GM23338 (cell line): ENCODE measurements at regions not wholly inside any gene's neighbourhood (a gene's known extent, or its start where the extent isn't known, plus 50 kb on each side); places are given as distances from the start of the nearest gene placed in this dataset.

Experiments used
- ATAC-seq: fragments of 200-7000 bp; cut with Tn5 transposase; 3 replicates; pipeline ENCODE4 v1.9.1; 2020
- DNase-seq: peaks from one replicate; pipeline ENCODE4 v3.0.0-alpha.2; 2015; ENCODE audit warnings: low spot score
- H2AFZ ChIP-seq: fragments of 200-600 bp; sonication (generic); 2 replicates; pipeline ENCODE4 v1.8.0; 2016; ENCODE audit warnings: antibody characterized with exemption, mild to moderate bottlenecking, moderate library complexity
- H3F3A ChIP-seq: fragments of 200-600 bp; sonication (generic); replicated peaks from 2 replicates; pipeline ENCODE4 v1.8.0; 2017; ENCODE audit warnings: antibody characterized with exemption, mixed run types, low read depth
- H3K27ac ChIP-seq: fragments of 200-600 bp; sonication (generic); 2 replicates; pipeline ENCODE4 v1.6.1; 2016; ENCODE audit warnings: low read depth
- H3K27me3 ChIP-seq: fragments of 200-600 bp; sonication (generic); 2 replicates; pipeline ENCODE4 v1.8.0; 2016; ENCODE audit warnings: mild to moderate bottlenecking, mixed run types, moderate library complexity; ENCODE audit not compliant: insufficient read depth
- H3K36me3 ChIP-seq: fragments of 200-600 bp; sonication (generic); 2 replicates; pipeline ENCODE4 v1.8.0; 2016; ENCODE audit warnings: mild to moderate bottlenecking; ENCODE audit not compliant: insufficient read depth
- H3K4me1 ChIP-seq: fragments of 200-600 bp; sonication (generic); 2 replicates; pipeline ENCODE4 v1.8.0; 2016; ENCODE audit warnings: mild to moderate bottlenecking, moderate library complexity; ENCODE audit not compliant: insufficient read depth
- H3K4me2 ChIP-seq: fragments of 200-600 bp; sonication (generic); 2 replicates; pipeline ENCODE4 v1.7.1; 2017; ENCODE audit warnings: mixed run types
- H3K4me3 ChIP-seq: fragments of 200-600 bp; sonication (generic); 2 replicates; pipeline ENCODE4 v1.6.1; 2016; ENCODE audit warnings: mixed run types
- H3K79me2 ChIP-seq: fragments of 200-600 bp; sonication (generic); replicated peaks from 2 replicates; pipeline ENCODE4 v1.8.0; 2017; ENCODE audit warnings: mild to moderate bottlenecking; ENCODE audit not compliant: insufficient read depth
- H3K9me2 ChIP-seq: fragments of 200-600 bp; sonication (generic); 2 replicates; pipeline ENCODE4 v1.8.0; 2017; ENCODE audit not compliant: insufficient read depth
- H4K20me1 ChIP-seq: fragments of 200-600 bp; sonication (generic); replicated peaks from 2 replicates; pipeline ENCODE4 v1.8.0; 2017; ENCODE audit warnings: mild to moderate bottlenecking; ENCODE audit not compliant: insufficient read depth
- H3K27ac Mint-ChIP-seq: 2 replicates; pipeline ENCODE4 v1.8.0; 2020; ENCODE audit warnings: inconsistent platforms, mild to moderate bottlenecking, moderate library complexity, mixed read lengths
- H3K27me3 Mint-ChIP-seq: 3 replicates; pipeline ENCODE4 v1.8.0; 2022; ENCODE audit warnings: low read depth, mild to moderate bottlenecking, moderate library complexity, mixed read lengths, inconsistent platforms; ENCODE audit not compliant: insufficient read depth, poor library complexity
- H3K36me3 Mint-ChIP-seq: 3 replicates; pipeline ENCODE4 v1.8.0; 2021; ENCODE audit warnings: low read depth, mild to moderate bottlenecking, inconsistent platforms, moderate library complexity, mixed read lengths
- H3K4me1 Mint-ChIP-seq: 3 replicates; pipeline ENCODE4 v1.8.0; 2020; ENCODE audit warnings: mild to moderate bottlenecking, inconsistent platforms, mixed read lengths
- H3K4me3 Mint-ChIP-seq: 3 replicates; pipeline ENCODE4 v1.8.0; 2021; ENCODE audit warnings: moderate library complexity, mild to moderate bottlenecking, inconsistent platforms, mixed read lengths
- H3K9me3 Mint-ChIP-seq: 3 replicates; pipeline ENCODE4 v1.8.0; 2020; ENCODE audit warnings: moderate library complexity, mild to moderate bottlenecking, inconsistent platforms, mixed read lengths
- CREB1 ChIP-seq: fragments of 250-450 bp; sonication (Bioruptor Pico); IDR thresholded peaks from 2 replicates; pipeline ENCODE4 v1.5.0; 2020; ENCODE audit warnings: low read depth, mild to moderate bottlenecking, moderate library complexity
- EZH2 ChIP-seq: fragments of 200-600 bp; sonication (generic); IDR thresholded peaks from one replicate; pipeline ENCODE4 v1.8.0; 2017; ENCODE audit warnings: antibody characterized with exemption, mild to moderate bottlenecking, low read depth; ENCODE audit not compliant: unreplicated experiment
- EZH2phosphoT487 ChIP-seq: fragments of 200-600 bp; sonication (generic); IDR thresholded peaks from one replicate; pipeline ENCODE4 v1.8.1; 2018; ENCODE audit warnings: antibody characterized with exemption; ENCODE audit not compliant: unreplicated experiment
- NANOG ChIP-seq: IDR thresholded peaks from 2 replicates; pipeline ENCODE4 v1.6.1; 2016; ENCODE audit warnings: antibody characterized with exemption, borderline replicate concordance
- POLR2AphosphoS5 ChIP-seq: IDR thresholded peaks from 2 replicates; pipeline ENCODE4 v1.6.1; 2016; ENCODE audit warnings: antibody characterized with exemption, low read depth
- REST ChIP-seq: IDR thresholded peaks from one replicate; pipeline ENCODE4 v1.6.1; 2018; ENCODE audit warnings: antibody characterized with exemption; ENCODE audit not compliant: unreplicated experiment
- STAT1 ChIP-seq: IDR thresholded peaks from one replicate; pipeline ENCODE4 v1.6.1; 2016; ENCODE audit warnings: antibody characterized with exemption; ENCODE audit not compliant: unreplicated experiment
- ZNF114 ChIP-seq: fragments of 250-450 bp; sonication (Bioruptor Pico); IDR thresholded peaks from 2 replicates; pipeline ENCODE4 v1.5.0; 2020; ENCODE audit warnings: mild to moderate bottlenecking, moderate library complexity
- ZNF331 ChIP-seq: fragments of 250-450 bp; sonication (Bioruptor Pico); IDR thresholded peaks from 2 replicates; pipeline ENCODE4 v1.5.0; 2020; ENCODE audit warnings: low read depth, mild to moderate bottlenecking, moderate library complexity
- TF ChIP-seq, protein P1 (sequence below), 2 experiments: fragments of 200-600 bp in 1 of 2; sonication (generic) in 1 of 2; conservative IDR thresholded peaks; 2 replicates each; pipeline versions ENCODE4 v1.5.1 to v1.6.1; 2016 to 2017; ENCODE audit warnings: antibody characterized with exemption in 2 of 2, low read depth in 2 of 2, mild to moderate bottlenecking in 2 of 2, moderate library complexity in 1 of 2
- TF ChIP-seq, protein P2 (sequence below): IDR thresholded peaks from 2 replicates; pipeline ENCODE4 v1.6.1; 2016; ENCODE audit warnings: antibody characterized with exemption

DNA sequence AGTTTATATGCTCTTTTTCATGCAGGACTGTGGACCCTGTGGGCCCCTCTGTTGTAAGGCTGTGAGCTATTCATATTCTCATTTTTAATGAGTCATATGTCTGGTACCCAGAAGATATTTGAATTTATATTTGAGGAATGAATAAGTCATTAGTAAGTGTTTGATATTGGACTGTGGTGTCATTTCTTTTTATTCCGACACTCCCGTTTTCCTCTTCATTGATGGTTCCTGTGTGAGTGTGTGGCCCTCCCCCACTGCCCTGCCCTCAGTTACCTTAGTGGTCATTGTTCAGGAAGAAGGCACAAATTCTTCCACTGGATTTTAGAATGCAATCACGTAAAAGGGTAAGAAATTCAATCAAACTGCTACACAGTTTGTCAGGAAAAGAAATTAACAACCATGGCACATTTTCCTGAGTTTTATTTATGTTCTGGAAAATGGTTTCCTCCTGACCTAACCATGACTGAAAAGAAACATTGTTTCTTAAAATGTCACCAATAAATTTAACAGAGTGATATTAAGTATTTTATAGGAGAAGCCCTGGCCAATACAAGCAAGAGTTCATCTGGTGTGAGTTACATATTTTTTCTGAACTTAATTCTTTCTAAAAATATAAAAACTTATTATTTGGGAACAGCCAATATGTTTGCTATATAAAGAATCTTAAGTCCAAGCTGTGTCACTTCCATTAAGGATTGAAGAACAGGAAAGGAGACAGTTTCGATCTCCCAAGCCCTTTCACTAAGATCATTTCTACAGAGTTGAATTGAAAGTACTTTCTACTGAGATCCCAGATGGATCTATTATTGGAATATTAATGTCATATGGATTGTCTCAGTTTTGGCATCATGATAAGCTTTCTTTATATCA is 370.5 kb upstream of the ANXA10 start (continued):
- TF ChIP-seq, protein P1, sequence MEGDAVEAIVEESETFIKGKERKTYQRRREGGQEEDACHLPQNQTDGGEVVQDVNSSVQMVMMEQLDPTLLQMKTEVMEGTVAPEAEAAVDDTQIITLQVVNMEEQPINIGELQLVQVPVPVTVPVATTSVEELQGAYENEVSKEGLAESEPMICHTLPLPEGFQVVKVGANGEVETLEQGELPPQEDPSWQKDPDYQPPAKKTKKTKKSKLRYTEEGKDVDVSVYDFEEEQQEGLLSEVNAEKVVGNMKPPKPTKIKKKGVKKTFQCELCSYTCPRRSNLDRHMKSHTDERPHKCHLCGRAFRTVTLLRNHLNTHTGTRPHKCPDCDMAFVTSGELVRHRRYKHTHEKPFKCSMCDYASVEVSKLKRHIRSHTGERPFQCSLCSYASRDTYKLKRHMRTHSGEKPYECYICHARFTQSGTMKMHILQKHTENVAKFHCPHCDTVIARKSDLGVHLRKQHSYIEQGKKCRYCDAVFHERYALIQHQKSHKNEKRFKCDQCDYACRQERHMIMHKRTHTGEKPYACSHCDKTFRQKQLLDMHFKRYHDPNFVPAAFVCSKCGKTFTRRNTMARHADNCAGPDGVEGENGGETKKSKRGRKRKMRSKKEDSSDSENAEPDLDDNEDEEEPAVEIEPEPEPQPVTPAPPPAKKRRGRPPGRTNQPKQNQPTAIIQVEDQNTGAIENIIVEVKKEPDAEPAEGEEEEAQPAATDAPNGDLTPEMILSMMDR (conservative IDR thresholded peaks at IDR 0.05; ENCODE audit: low read depth in 2 of 2) = no peak
- TF ChIP-seq ZNF114 (CRISPR knock-in tag) (no peak), NANOG (no peak), CREB1 (no peak), STAT1 (no peak), POLR2AphosphoS5 (no peak), REST (no peak), ZNF331 (no peak), EZH2phosphoT487 (no peak)

DNA sequence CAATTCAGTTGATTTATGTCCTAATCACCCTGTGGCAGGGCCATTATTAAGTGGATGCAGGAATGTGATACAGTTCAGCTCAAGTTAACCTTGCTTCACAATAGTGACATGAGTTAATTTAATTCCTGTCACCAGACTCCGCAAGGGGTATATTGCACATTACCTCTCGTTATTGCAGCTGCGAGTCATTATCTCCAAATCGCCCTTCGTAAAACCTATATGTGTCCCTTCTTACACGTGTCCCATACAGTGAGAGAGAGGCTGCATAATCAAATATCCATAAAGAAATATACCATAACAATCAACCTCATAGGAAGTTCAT is 369.9 kb upstream of the ANXA10 start:
- no peaks in the 10 kb centered on the region for H3K4me1 ChIP-seq
- no peak overlapping the region for H3K4me2 ChIP-seq
- no peaks in the 10 kb centered on the region for H3K9me3 Mint-ChIP-seq
- peaks cover 2% of the 10 kb centered on the region for H3K27me3 Mint-ChIP-seq
- H3K79me2 ChIP-seq = no peaks in the 10 kb centered on the region
- H3K27ac Mint-ChIP-seq = no peak overlapping the region
- H2AFZ ChIP-seq = no peak overlapping the region
- H3F3A ChIP-seq = no peaks in the 10 kb centered on the region
- DNase-seq (no peak), ATAC-seq (no peak)
- H3K4me1 Mint-ChIP-seq = no peaks in the 10 kb centered on the region
- no peak overlapping the region for H3K4me3 ChIP-seq
- no peaks in the 10 kb centered on the region for H3K36me3 Mint-ChIP-seq
- H3K27me3 ChIP-seq = no peaks in the 10 kb centered on the region
- no peaks in the 10 kb centered on the region for H4K20me1 ChIP-seq
- no peaks in the 10 kb centered on the region for H3K36me3 ChIP-seq
- H3K27ac ChIP-seq = no peak overlapping the region
- H3K9me2 ChIP-seq = no peaks in the 10 kb centered on the region; the same call in 1 of the 2 replicates
- H3K4me3 Mint-ChIP-seq = no peak overlapping the region
- TF ChIP-seq POLR2AphosphoS5 (no peak), ZNF114 (CRISPR knock-in tag) (no peak), REST (no peak), NANOG (no peak), STAT1 (no peak), EZH2 (no peak), CREB1 (no peak)
- TF ChIP-seq, protein P2, sequence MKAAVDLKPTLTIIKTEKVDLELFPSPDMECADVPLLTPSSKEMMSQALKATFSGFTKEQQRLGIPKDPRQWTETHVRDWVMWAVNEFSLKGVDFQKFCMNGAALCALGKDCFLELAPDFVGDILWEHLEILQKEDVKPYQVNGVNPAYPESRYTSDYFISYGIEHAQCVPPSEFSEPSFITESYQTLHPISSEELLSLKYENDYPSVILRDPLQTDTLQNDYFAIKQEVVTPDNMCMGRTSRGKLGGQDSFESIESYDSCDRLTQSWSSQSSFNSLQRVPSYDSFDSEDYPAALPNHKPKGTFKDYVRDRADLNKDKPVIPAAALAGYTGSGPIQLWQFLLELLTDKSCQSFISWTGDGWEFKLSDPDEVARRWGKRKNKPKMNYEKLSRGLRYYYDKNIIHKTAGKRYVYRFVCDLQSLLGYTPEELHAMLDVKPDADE = no peak
